Fibroblast of mammary gland (primary cell): ENCODE measurements at regions not wholly inside any gene's neighbourhood (a gene's known extent, or its start where the extent isn't known, plus 50 kb on each side); places are given as distances from the start of the nearest gene placed in this dataset.
A peak's percentile ranks its signal among the peaks of the same experiment; 100 is the strongest.

Experiments used
- DNase-seq: peaks from one replicate; pipeline ENCODE4 v3.0.0-alpha.2; 2010; ENCODE audit warnings: low read depth
- H3K4me3 ChIP-seq: 2 replicates; pipeline ENCODE4 v1.5.1; 2011; ENCODE audit warnings: low read depth, mild to moderate bottlenecking, low read length, moderate library complexity; ENCODE audit not compliant: control insufficient read depth
- TF ChIP-seq, protein P1 (sequence below): conservative IDR thresholded peaks from 2 replicates; pipeline ENCODE4 v1.5.1; 2011; ENCODE audit warnings: low read depth, low read length, inconsistent platforms; ENCODE audit not compliant: control insufficient read depth, insufficient read depth

DNA sequence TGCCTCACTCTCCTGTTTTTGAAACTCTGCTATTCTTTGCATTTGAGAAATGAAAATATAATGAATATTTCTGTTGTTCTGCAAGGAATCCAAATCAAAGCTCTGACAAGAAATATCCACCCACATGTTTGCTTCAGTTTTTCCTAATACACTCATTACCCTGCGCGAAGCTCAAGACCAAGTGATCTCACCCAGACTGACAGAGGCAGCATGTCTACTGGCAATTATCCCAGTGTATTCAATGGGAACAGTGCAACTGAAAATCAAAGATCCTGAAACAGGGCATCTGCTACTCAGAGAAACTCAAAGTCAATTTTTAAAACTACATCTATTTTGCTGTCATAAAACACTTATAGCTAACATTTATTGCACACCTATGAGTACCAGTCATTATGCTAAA is 321.0 kb upstream of the LRRC7 start:
- TF ChIP-seq, protein P1, sequence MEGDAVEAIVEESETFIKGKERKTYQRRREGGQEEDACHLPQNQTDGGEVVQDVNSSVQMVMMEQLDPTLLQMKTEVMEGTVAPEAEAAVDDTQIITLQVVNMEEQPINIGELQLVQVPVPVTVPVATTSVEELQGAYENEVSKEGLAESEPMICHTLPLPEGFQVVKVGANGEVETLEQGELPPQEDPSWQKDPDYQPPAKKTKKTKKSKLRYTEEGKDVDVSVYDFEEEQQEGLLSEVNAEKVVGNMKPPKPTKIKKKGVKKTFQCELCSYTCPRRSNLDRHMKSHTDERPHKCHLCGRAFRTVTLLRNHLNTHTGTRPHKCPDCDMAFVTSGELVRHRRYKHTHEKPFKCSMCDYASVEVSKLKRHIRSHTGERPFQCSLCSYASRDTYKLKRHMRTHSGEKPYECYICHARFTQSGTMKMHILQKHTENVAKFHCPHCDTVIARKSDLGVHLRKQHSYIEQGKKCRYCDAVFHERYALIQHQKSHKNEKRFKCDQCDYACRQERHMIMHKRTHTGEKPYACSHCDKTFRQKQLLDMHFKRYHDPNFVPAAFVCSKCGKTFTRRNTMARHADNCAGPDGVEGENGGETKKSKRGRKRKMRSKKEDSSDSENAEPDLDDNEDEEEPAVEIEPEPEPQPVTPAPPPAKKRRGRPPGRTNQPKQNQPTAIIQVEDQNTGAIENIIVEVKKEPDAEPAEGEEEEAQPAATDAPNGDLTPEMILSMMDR: no peak
- no peak overlapping the region for H3K4me3 ChIP-seq
- peak; percentile 29 for DNase-seq

DNA sequence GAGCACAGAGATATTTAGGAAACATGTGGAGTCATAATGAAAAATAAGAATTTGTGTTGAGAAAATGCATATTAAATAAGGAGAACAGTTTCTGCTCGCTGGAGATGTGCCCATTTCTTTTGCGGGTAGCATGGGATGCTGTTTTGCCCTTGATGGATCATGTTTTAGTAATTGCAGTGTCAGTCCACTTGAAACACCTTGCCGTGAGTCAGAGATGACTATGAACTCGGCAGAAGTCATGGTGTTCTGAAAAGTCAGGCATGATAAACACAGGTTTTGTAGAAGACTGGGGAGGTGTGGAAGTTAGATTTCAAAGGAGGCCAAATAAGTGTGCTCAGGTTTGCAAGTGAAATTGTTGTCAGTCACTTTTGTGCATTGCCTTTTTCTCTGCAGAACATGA is 315.0 kb upstream of the LRRC7 start:
- no peak for DNase-seq
- TF ChIP-seq, protein P1: no peak
- H3K4me3 ChIP-seq: no peak overlapping the region

DNA sequence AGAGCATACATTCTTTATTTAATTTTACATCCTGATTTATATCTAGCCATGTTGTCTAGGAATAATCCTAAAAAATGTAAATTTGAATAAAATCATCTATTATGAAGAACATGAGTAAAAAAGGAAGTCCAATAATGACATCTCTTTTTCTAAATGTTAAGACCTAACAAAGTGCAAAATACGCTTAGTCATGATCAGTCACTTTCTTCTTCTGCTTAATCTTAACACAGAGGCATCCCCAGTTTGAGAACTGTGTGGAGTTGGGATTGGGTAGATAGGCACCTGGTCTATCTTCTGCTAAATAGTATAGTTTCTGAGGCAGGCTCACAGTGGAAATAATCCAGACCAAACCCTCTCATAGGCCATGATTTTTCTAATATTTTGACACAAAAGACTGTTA is 311.7 kb upstream of the LRRC7 start:
- DNase-seq: no peak
- TF ChIP-seq, protein P1: no peak
- H3K4me3 ChIP-seq: no peak overlapping the region

DNA sequence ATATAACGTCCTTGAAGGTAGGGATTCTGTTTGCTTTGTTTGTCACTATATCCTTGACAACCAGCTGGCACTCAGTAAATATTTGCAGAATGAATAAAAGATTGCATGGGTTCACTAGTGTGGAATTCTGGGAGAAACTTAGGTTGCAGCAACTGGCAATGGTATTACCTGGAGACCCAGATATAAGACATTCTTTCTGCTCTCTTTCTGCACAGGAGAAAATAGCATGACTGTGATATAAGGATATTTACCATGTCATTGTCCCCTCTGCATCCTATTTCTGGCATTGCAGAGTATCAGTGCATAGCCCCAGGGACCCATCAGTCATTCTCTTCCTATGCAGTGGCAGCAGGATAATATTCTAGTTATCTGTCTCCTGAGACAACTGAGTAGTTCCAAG is 308.9 kb upstream of the LRRC7 start:
- TF ChIP-seq, protein P1: no peak
- no peak overlapping the region for H3K4me3 ChIP-seq
- DNase-seq: no peak

DNA sequence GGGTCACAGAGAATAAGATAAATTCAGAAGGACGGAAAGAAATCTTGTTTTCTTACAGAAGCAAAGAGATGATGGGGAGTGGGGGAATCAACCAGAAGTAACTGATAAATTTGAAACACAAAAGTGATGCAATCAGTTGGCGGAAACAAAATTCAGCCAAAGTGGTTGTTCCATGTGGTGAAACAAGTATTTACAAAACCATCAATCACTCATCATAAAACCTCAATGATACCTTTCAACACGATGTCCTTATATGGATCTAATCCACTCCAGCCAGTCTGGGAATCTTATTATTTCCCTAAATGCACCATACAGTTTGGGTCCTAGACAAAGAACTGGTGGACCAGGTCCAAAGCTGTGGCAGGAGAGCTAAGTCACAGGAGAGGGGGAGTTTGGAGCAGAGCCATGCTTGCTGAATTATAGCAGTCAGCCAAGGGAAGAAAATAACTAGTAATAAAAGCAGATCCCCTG is 303.8 kb upstream of the LRRC7 start:
- TF ChIP-seq, protein P1: no peak
- no peak overlapping the region for H3K4me3 ChIP-seq
- peak; percentile 59 for DNase-seq

DNA sequence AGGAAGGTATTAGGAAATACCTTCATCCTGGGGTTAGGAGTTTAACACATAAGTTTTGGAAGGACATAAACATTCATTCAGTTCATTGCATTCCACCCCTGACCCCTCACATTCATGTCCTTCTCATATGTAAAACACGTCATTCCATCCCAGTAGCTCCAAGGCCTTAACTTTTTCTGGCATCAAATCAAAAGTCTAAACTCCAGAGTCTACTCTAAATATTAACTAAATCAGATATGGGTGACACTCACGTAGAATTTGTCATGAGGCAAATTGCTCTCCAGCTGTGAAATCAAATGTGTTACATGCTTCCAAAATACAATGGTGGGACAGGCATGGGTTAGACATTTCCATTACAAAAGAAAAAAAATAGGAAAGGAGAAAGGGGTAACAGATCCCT is 298.2 kb upstream of the LRRC7 start:
- H3K4me3 ChIP-seq: no peak overlapping the region
- no peak for DNase-seq
- TF ChIP-seq, protein P1: no peak

DNA sequence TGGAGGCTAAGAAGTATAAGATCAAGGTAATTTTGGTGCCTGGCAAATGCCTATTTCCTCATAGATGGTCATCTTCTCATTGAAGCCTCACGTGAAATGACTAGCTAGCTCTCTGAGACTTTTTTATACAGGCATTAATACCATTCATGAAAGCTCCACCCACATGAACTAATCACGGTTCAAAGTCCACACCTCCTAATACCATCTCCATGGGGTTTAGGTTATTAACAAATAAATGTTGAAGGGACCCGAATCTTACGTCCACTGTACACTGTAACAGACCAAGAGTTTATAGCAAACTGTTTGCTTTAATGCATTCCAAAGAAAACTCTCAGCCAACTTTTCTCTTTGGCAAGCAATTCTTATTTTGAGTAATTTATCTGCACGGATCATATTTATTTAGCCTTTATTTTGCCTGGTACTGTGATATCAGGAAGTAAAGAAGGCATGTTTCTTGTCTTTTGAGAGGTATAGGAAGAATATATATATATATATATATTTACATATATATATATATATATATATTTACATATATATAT is 296.1 kb upstream of the LRRC7 start:
- H3K4me3 ChIP-seq: no peak overlapping the region

More for the DNA sequence above, 296.1 kb upstream of the LRRC7 start:
- DNase-seq: no peak
- TF ChIP-seq, protein P1: no peak
